ENCODE measurements at regions not wholly inside any gene's neighbourhood (a gene's known extent, or its start where the extent isn't known, plus 50 kb on each side); places are given as distances from the start of the nearest gene placed in this dataset.

GRCh38 chr11:97641988-97642387, 1252.2 kb downstream of the JRKL start:
- Histone ChIP-seq H3K36me3 (no peaks in the 10 kb centered on the region), H3K27me3 (replicated peaks in 1 of 7) (no peaks in the 10 kb centered on the region), H3K9me3 (peaks cover 0 to 40% (median 21%) of the 10 kb centered on the region in 8 donors), H3K4me3 (no peak overlapping the region), H3K4me1 (no peaks in the 10 kb centered on the region), H3K27ac (no peak overlapping the region)
- DNase-seq, result no peak
- TF ChIP-seq, protein P1, sequence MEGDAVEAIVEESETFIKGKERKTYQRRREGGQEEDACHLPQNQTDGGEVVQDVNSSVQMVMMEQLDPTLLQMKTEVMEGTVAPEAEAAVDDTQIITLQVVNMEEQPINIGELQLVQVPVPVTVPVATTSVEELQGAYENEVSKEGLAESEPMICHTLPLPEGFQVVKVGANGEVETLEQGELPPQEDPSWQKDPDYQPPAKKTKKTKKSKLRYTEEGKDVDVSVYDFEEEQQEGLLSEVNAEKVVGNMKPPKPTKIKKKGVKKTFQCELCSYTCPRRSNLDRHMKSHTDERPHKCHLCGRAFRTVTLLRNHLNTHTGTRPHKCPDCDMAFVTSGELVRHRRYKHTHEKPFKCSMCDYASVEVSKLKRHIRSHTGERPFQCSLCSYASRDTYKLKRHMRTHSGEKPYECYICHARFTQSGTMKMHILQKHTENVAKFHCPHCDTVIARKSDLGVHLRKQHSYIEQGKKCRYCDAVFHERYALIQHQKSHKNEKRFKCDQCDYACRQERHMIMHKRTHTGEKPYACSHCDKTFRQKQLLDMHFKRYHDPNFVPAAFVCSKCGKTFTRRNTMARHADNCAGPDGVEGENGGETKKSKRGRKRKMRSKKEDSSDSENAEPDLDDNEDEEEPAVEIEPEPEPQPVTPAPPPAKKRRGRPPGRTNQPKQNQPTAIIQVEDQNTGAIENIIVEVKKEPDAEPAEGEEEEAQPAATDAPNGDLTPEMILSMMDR (IDR thresholded peaks at IDR 0.05 in 8 of 11, conservative IDR thresholded peaks at IDR 0.05 in 3 of 11), result no peak
- TF ChIP-seq POLR2A (IDR thresholded peaks at IDR 0.05) (no peak), POLR2AphosphoS5 (IDR thresholded peaks at IDR 0.05) (no peak)
- intact Hi-C loops (cut with DNase I; ENCODE audit: low total_unique reads), result loop anchor here (10.0 kb wide), 1 partner anchor 63 kb away; no protein-coding TSS in a partner anchor

GRCh38 chr11:97645736-97646135, 1255.9 kb downstream of the JRKL start:
- Histone ChIP-seq H3K4me3 (no peak overlapping the region), H3K36me3 (no peaks in the 10 kb centered on the region), H3K27me3 (replicated peaks in 1 of 7) (no peaks in the 10 kb centered on the region), H3K4me1 (no peaks in the 10 kb centered on the region), H3K9me3 (peaks cover 0 to 63% (median 40%) of the 10 kb centered on the region in 8 donors), H3K27ac (no peak overlapping the region)
- TF ChIP-seq POLR2AphosphoS5 (IDR thresholded peaks at IDR 0.05) (no peak), POLR2A (IDR thresholded peaks at IDR 0.05) (no peak)
- TF ChIP-seq, protein P1 (IDR thresholded peaks at IDR 0.05 in 8 of 11, conservative IDR thresholded peaks at IDR 0.05 in 3 of 11), result no peak
- intact Hi-C loops (cut with DNase I; ENCODE audit: low total_unique reads), result loop anchor here (10.0 kb wide), 1 partner anchor 59 kb away; no protein-coding TSS in a partner anchor
- DNase-seq, result no peak
- 58 to 96% (median 91%) methylated on average over 3 of the region's 3 CpGs for WGBS, 5 donors

- intact Hi-C loops (cut with DNase I; ENCODE audit: low total_unique reads), result no loop called here
- peaks cover 0 to 23% (median under 1%) of the 10 kb centered on the region in 8 donors for H3K9me3 ChIP-seq
- no peaks in the 10 kb centered on the region for H3K4me1 ChIP-seq
- 60 to 80% (median 67%) methylated on average over 2 of the region's 2 CpGs for WGBS, 5 donors
- H3K36me3 ChIP-seq, result no peaks in the 10 kb centered on the region
- DNase-seq, result no peak
- TF ChIP-seq POLR2A (IDR thresholded peaks at IDR 0.05) (no peak), POLR2AphosphoS5 (IDR thresholded peaks at IDR 0.05) (no peak)
- TF ChIP-seq, protein P1 (IDR thresholded peaks at IDR 0.05 in 8 of 11, conservative IDR thresholded peaks at IDR 0.05 in 3 of 11), result no peak
- H3K27me3 ChIP-seq (replicated peaks in 1 of 7), result no peaks in the 10 kb centered on the region
- no peak overlapping the region for H3K4me3 ChIP-seq
- no peak overlapping the region for H3K27ac ChIP-seq
Measured at GRCh38 chr11:97656356-97656755, 1266.5 kb downstream of the JRKL start.

DNA sequence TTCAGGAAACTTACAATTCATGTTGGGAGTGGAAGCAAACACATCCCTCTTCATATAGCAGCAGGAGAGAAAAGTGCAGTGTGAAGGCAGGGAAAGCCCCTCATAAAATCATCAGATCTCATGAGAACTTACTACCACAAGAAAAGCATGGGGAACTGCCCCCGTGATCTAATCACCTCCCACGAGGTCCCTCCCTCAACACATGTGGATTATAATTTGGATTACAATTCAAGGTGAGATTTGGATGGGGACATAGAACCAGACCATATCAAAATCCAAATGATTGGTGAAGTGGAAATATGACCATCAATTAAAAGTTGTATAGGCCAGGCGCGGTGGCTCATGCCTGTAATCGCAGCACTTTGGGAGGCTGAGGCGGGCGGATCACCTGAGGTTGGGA, 1268.0 kb downstream of the JRKL start:
- peaks cover 0 to 12% (median 0%) of the 10 kb centered on the region in 8 donors for H3K9me3 ChIP-seq
- 85 to 96% (median 89%) methylated on average over 7 of the region's 7 CpGs for WGBS, 5 donors

More for the DNA sequence above, 1268.0 kb downstream of the JRKL start:
- Histone ChIP-seq H3K4me3 (no peak overlapping the region), H3K36me3 (no peaks in the 10 kb centered on the region), H3K27me3 (replicated peaks in 1 of 7) (no peaks in the 10 kb centered on the region), H3K27ac (no peak overlapping the region), H3K4me1 (no peaks in the 10 kb centered on the region)
- TF ChIP-seq POLR2AphosphoS5 (IDR thresholded peaks at IDR 0.05) (no peak), POLR2A (IDR thresholded peaks at IDR 0.05) (no peak)
- TF ChIP-seq, protein P1 (IDR thresholded peaks at IDR 0.05 in 8 of 11, conservative IDR thresholded peaks at IDR 0.05 in 3 of 11), result no peak
- DNase-seq, result no peak
- intact Hi-C loops (cut with DNase I; ENCODE audit: low total_unique reads), result no loop called here
